ENCODE measurements at regions not wholly inside any gene's neighbourhood (a gene's known extent, or its start where the extent isn't known, plus 50 kb on each side); places are given as distances from the start of the nearest gene placed in this dataset.

GRCh38 chr21:32137266-32137665, 141.6 kb downstream of the MIS18A start:
- Mint-ChIP-seq H3K27me3 (peaks cover 0 to 21% (median 14%) of the 10 kb centered on the region in 5 donors), H3K36me3 (peaks cover 0 to 4% (median 0%) of the 10 kb centered on the region in 5 donors)
- CTCF ChIA-PET, result no interaction called here

GRCh38 chr21:32136546-32136945, 142.3 kb downstream of the MIS18A start:
- ChIA-PET POLR2A (no interaction called here), CTCF (no interaction called here)
- H3K27ac Mint-ChIP-seq, result no peak overlapping the region
- peaks cover 0 to 21% (median 14%) of the 10 kb centered on the region in 5 donors for H3K27me3 Mint-ChIP-seq
- peaks cover 0 to 19% (median 4%) of the 10 kb centered on the region in 11 donors for H3K9me3 Mint-ChIP-seq
- no peaks in the 10 kb centered on the region for H3K27me3 ChIP-seq (ENCODE audit: control insufficient read depth in 2 of 2, insufficient read depth in 2 of 2, low read length in 2 of 2)
- H3K36me3 Mint-ChIP-seq, result peaks cover 0 to 4% (median 0%) of the 10 kb centered on the region in 5 donors
- no peaks in the 10 kb centered on the region for H3K4me1 ChIP-seq (ENCODE audit: control insufficient read depth in 2 of 2, insufficient read depth in 2 of 2, low read length in 2 of 2)
- no peak overlapping the region for H3K4me3 ChIP-seq (ENCODE audit: low read length)
- H3K4me3 Mint-ChIP-seq, result no peak overlapping the region
- no peaks in the 10 kb centered on the region for H3K4me1 Mint-ChIP-seq
- intact Hi-C loops (cut with micrococcal nuclease), result no loop called here
- no peak overlapping the region for H3K27ac ChIP-seq (ENCODE audit: low read depth, low read length)
- ATAC-seq (no peak), DNase-seq (no peak)
- peaks cover 0 to 6% (median 0%) of the 10 kb centered on the region in 3 experiments for H3K9me3 ChIP-seq (ENCODE audit: control insufficient read depth in 2 of 3, low read length in 3 of 3)
- H3K36me3 ChIP-seq (ENCODE audit: control insufficient read depth in 2 of 3, insufficient read depth in 3 of 3, low read length in 3 of 3), result no peaks in the 10 kb centered on the region

More at GRCh38 chr21:32137266-32137665, 141.6 kb downstream of the MIS18A start:
- DNase-seq, result no peak
- intact Hi-C loops (cut with micrococcal nuclease), result no loop called here
- no peak overlapping the region for H3K4me3 ChIP-seq (ENCODE audit: low read length)
- peaks cover 0 to 19% (median 2%) of the 10 kb centered on the region in 11 donors for H3K9me3 Mint-ChIP-seq
- no peak overlapping the region for H3K4me3 Mint-ChIP-seq
- H3K27ac Mint-ChIP-seq, result no peak overlapping the region
- no peak for ATAC-seq
- H3K27me3 ChIP-seq (ENCODE audit: control insufficient read depth in 2 of 2, insufficient read depth in 2 of 2, low read length in 2 of 2), result no peaks in the 10 kb centered on the region
- POLR2A ChIA-PET, result no interaction called here
- H3K36me3 ChIP-seq (ENCODE audit: control insufficient read depth in 2 of 3, insufficient read depth in 3 of 3, low read length in 3 of 3), result no peaks in the 10 kb centered on the region
- H3K9me3 ChIP-seq (ENCODE audit: control insufficient read depth in 2 of 3, low read length in 3 of 3), result peaks cover 0 to 6% (median 0%) of the 10 kb centered on the region in 3 experiments
- no peak overlapping the region for H3K27ac ChIP-seq (ENCODE audit: low read depth, low read length)
- no peaks in the 10 kb centered on the region for H3K4me1 Mint-ChIP-seq
- H3K4me1 ChIP-seq (ENCODE audit: control insufficient read depth in 2 of 2, insufficient read depth in 2 of 2, low read length in 2 of 2), result no peaks in the 10 kb centered on the region

GRCh38 chr21:32135401-32136363, 143.2 kb downstream of the MIS18A start:
- Histone ChIP-seq H3K27ac (ENCODE audit: low read depth, low read length) (no peak overlapping the region), H3K4me1 (ENCODE audit: control insufficient read depth in 2 of 2, insufficient read depth in 2 of 2, low read length in 2 of 2) (no peaks in the 10 kb centered on the region), H3K27me3 (ENCODE audit: control insufficient read depth in 2 of 2, insufficient read depth in 2 of 2, low read length in 2 of 2) (no peaks in the 10 kb centered on the region), H3K36me3 (ENCODE audit: control insufficient read depth in 2 of 3, insufficient read depth in 3 of 3, low read length in 3 of 3) (no peaks in the 10 kb centered on the region), H3K9me3 (ENCODE audit: control insufficient read depth in 2 of 3, low read length in 3 of 3) (peaks cover 0 to 6% (median 0%) of the 10 kb centered on the region in 3 experiments), H3K4me3 (ENCODE audit: low read length) (no peak overlapping the region)
- ChIA-PET CTCF (no interaction called here), POLR2A (no interaction called here)
- DNase-seq, result no peak
- H3K4me1 Mint-ChIP-seq, result no peaks in the 10 kb centered on the region
- H3K27me3 Mint-ChIP-seq, result peaks cover 3 to 26% (median 10%) of the 10 kb centered on the region in 5 donors
- peaks cover 0 to 24% (median 4%) of the 10 kb centered on the region in 11 donors for H3K9me3 Mint-ChIP-seq
- ATAC-seq, result no peak
- intact Hi-C loops (cut with micrococcal nuclease), result no loop called here
- no peak overlapping the region for H3K27ac Mint-ChIP-seq
- H3K36me3 Mint-ChIP-seq, result peaks cover 0 to 4% (median 0%) of the 10 kb centered on the region in 5 donors
- no peak overlapping the region for H3K4me3 Mint-ChIP-seq

- no peak overlapping the region for H3K27ac ChIP-seq (ENCODE audit: low read depth, low read length)
- no peak for DNase-seq
- Mint-ChIP-seq H3K4me3 (no peak overlapping the region), H3K27ac (no peak overlapping the region), H3K9me3 (peaks cover 0 to 24% (median 4%) of the 10 kb centered on the region in 11 donors), H3K36me3 (peaks cover 0 to 4% (median 0%) of the 10 kb centered on the region in 5 donors), H3K27me3 (peaks cover 3 to 29% (median 16%) of the 10 kb centered on the region in 5 donors), H3K4me1 (no peaks in the 10 kb centered on the region)
- no peaks in the 10 kb centered on the region for H3K36me3 ChIP-seq (ENCODE audit: control insufficient read depth in 2 of 3, insufficient read depth in 3 of 3, low read length in 3 of 3)
- H3K4me1 ChIP-seq (ENCODE audit: control insufficient read depth in 2 of 2, insufficient read depth in 2 of 2, low read length in 2 of 2), result no peaks in the 10 kb centered on the region
- intact Hi-C loops (cut with micrococcal nuclease), result no loop called here
- POLR2A ChIA-PET, result no interaction called here
- H3K9me3 ChIP-seq (ENCODE audit: control insufficient read depth in 2 of 3, low read length in 3 of 3), result peaks cover 0 to 6% (median 0%) of the 10 kb centered on the region in 3 experiments
- H3K4me3 ChIP-seq (ENCODE audit: low read length), result no peak overlapping the region
- no peaks in the 10 kb centered on the region for H3K27me3 ChIP-seq (ENCODE audit: control insufficient read depth in 2 of 2, insufficient read depth in 2 of 2, low read length in 2 of 2)
- no peak for ATAC-seq
- CTCF ChIA-PET, result interaction anchor here (0.5 kb wide), 1 partner anchor 9 kb away, joined by 4 read pairs; no protein-coding TSS in a partner anchor
These were observed 144.3 kb downstream of the MIS18A start for GRCh38 chr21:32134441-32135130.

- Histone ChIP-seq H3K27me3 (ENCODE audit: control insufficient read depth in 2 of 2, insufficient read depth in 2 of 2, low read length in 2 of 2) (no peaks in the 10 kb centered on the region), H3K9me3 (ENCODE audit: control insufficient read depth in 2 of 3, low read length in 3 of 3) (peaks cover 0 to 6% (median 0%) of the 10 kb centered on the region in 3 experiments), H3K4me1 (ENCODE audit: control insufficient read depth in 2 of 2, insufficient read depth in 2 of 2, low read length in 2 of 2) (no peaks in the 10 kb centered on the region), H3K27ac (ENCODE audit: low read depth, low read length) (no peak overlapping the region), H3K4me3 (ENCODE audit: low read length) (no peak overlapping the region), H3K36me3 (ENCODE audit: control insufficient read depth in 2 of 3, insufficient read depth in 3 of 3, low read length in 3 of 3) (no peaks in the 10 kb centered on the region)
- ChIA-PET POLR2A (no interaction called here), CTCF (no interaction called here)
- DNase-seq (no peak), ATAC-seq (no peak)
- Mint-ChIP-seq H3K36me3 (peaks cover 0 to 10% (median 7%) of the 10 kb centered on the region in 5 donors), H3K4me1 (no peaks in the 10 kb centered on the region), H3K27me3 (peaks cover 5 to 37% (median 17%) of the 10 kb centered on the region in 5 donors), H3K4me3 (no peak overlapping the region), H3K9me3 (peaks cover 2 to 38% (median 10%) of the 10 kb centered on the region in 11 donors), H3K27ac (no peak overlapping the region)
- intact Hi-C loops (cut with micrococcal nuclease), result no loop called here
These were observed 146.0 kb downstream of the MIS18A start for GRCh38 chr21:32132881-32133280.

- no peak overlapping the region for H3K4me3 ChIP-seq (ENCODE audit: low read length)
- H3K27me3 ChIP-seq (ENCODE audit: control insufficient read depth in 2 of 2, insufficient read depth in 2 of 2, low read length in 2 of 2), result no peaks in the 10 kb centered on the region
- Mint-ChIP-seq H3K4me3 (no peak overlapping the region), H3K9me3 (peaks cover 2 to 42% (median 12%) of the 10 kb centered on the region in 11 donors), H3K36me3 (peaks cover 0 to 11% (median 8%) of the 10 kb centered on the region in 5 donors), H3K27me3 (peaks cover 5 to 40% (median 21%) of the 10 kb centered on the region in 5 donors), H3K4me1 (no peaks in the 10 kb centered on the region), H3K27ac (no peak overlapping the region)
- no peak for ATAC-seq
- no peak overlapping the region for H3K27ac ChIP-seq (ENCODE audit: low read depth, low read length)
- no peaks in the 10 kb centered on the region for H3K4me1 ChIP-seq (ENCODE audit: control insufficient read depth in 2 of 2, insufficient read depth in 2 of 2, low read length in 2 of 2)
- peaks cover 0 to 6% (median 0%) of the 10 kb centered on the region in 3 experiments for H3K9me3 ChIP-seq (ENCODE audit: control insufficient read depth in 2 of 3, low read length in 3 of 3)
- no peak for DNase-seq
- intact Hi-C loops (cut with micrococcal nuclease), result no loop called here
- ChIA-PET POLR2A (no interaction called here), CTCF (no interaction called here)
- H3K36me3 ChIP-seq (ENCODE audit: control insufficient read depth in 2 of 3, insufficient read depth in 3 of 3, low read length in 3 of 3), result no peaks in the 10 kb centered on the region
These were observed 146.4 kb downstream of the MIS18A start for GRCh38 chr21:32132409-32132808.
